Stimulated activated CD8-positive, alpha-beta memory T cell treated with anti-CD3 and anti-CD28 coated beads, Interleukin-4, amount 100 ng/mL, for 1 hour (primary cell): ENCODE measurements at regions not wholly inside any gene's neighbourhood (a gene's known extent, or its start where the extent isn't known, plus 50 kb on each side); places are given as distances from the start of the nearest gene placed in this dataset.

Source experiments
- DNase-seq, 2 donors: peaks; one replicate each; pipeline ENCODE4 v3.0.0-alpha.2; 2020; ENCODE audit warnings: low read depth in 2 of 2, low spot score in 1 of 2

DNA sequence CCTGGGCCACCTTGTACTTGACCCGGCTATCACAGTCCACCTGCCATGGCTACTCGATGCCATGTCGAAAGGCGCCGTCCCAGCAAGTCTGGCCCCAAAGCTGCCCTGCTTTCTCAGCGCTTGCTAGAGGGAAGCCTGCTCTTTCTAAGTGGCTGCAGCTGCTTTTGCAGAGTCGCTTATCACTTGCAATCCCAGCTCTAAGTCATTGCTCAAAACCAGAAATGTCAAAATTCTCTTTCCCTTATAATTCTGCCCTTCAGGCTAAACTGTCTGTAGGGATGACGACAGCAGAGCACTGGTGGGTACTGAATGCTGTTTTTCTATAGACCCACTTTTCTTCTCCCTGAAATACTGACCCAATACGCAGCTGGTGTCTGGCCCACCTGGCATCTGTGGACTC lies 184.2 kb downstream of the ENGASE start:
- no peak for DNase-seq

DNA sequence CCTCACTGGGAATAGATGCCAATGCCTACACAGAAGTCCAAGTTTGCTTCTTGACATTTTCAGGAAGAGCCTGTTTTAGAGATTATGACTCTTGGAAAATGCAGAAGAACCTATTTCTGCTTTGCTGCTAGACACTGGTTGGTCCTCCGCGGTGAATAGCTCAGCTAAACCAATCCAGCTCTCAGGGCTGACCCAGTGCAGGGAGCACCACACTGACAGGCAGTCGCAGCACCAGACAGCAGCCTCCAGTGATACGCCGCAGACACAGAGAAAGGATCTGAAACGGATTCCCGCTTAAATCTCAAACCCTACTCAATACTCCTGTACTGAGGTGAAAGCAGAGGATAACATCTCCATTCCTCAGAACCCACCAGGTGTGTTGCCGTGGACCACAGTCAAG lies 183.4 kb downstream of the ENGASE start:
- no peak for DNase-seq

DNA sequence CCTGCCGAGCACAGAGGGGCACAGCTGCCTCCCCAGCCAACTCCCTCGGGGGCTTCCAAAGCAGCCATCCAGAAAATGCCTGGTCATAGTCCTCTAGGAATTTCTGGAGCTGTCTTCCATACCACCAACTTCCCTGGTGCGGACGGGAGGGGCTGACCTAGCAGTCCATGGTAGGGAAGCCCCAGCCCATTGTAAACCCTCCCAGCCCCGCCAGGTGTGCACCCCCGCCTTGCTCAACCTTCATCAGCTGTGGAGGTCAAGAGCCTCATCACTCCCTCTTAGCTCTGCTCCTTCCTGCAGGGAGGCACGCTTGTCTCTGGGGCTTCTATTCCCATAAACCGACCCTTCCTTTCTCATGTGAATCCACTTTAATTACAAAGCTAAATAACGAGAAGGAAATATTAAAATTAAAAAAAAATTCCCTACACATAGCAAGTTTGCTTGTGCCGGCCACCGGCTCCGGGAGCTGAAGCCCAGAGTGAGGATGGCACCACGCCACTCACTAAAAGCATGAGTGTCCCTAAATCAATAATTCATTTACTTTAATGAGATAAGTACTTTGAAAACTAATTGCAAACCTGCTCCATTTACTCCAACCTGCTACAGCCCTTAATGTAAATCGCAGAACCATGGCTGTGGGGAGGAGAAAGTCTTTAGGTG lies 181.4 kb downstream of the ENGASE start:
- no peak for DNase-seq

DNA sequence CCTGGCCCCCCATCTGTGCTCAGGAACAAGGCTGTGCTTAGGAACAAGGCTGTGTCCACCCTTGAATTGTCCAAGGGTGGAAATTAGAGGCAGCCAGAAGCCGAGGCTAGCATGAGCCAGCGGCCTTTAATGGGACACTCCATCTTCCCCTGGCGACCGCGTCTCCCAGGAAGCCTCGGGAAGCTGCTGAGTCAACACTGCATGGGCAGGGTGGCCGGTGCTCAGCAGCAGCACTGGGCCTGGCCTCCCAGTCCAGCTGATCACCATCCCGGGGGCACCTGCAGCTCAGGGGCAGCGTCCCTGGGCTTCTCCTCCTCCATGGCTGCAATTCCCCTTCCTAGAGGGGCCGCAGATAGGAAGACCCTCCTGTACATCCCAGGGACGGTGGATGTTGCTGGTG lies 180.8 kb downstream of the ENGASE start:
- no peak for DNase-seq

DNA sequence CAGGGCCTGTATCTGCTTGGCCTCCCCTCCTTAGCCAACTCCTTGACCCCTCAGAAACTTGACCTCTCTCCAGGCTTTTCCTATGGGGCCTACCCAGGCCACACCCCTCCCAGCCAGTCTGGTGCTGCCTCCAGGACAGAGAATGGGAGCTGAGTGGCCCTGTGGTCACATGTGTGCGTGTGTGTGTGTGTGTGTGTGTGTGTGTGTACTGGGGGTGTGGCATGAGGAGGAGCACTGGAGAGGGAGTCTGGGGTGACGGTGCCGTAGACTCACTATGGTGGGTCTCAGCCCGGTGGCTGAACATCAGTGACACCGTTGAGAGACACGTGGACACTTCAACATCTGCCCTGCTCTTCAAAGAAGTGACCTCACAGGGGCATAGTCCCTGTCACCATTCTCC lies 180.4 kb downstream of the ENGASE start:
- DNase-seq, result no peak

DNA sequence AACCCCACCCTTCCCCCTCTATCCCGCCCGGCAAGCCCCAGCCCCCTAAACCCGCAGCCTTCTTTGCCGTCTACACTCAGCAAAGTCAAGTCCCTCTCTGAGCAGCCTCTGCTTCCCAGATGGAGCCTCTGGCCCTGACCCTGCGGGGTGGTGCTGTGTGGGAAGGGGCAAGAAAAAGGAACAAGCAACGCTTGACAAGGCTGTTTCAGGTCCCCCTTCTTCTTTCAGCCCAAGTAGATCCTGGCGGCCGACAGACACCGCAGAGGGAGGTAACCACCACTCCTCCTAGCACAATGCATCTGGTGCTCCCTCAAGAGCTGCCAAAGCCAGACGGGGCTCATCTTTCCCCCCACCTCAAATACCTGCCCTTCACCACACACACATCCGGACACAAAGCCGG lies 178.3 kb downstream of the ENGASE start:
- DNase-seq, result no peak

DNA sequence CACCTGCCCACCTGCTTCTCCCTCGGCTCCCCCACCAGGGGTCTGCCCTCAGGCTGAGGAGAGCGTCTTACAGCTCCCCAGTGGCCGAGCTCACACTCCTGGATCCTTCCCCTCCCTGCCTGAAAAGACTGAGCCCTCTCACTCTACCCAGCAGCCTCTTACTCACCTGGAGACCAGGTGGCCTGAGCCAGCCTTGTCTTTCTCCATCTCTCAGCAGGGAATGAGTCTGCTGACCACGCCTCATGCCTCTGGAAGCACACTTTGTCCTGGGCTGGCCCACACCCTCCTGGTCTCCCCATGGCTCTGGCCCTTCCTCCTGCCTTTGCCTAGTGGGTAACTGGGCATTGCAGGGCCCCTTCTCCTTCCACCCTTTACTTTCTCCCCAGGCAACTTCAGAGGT lies 177.2 kb downstream of the ENGASE start:
- DNase-seq, result no peak

DNA sequence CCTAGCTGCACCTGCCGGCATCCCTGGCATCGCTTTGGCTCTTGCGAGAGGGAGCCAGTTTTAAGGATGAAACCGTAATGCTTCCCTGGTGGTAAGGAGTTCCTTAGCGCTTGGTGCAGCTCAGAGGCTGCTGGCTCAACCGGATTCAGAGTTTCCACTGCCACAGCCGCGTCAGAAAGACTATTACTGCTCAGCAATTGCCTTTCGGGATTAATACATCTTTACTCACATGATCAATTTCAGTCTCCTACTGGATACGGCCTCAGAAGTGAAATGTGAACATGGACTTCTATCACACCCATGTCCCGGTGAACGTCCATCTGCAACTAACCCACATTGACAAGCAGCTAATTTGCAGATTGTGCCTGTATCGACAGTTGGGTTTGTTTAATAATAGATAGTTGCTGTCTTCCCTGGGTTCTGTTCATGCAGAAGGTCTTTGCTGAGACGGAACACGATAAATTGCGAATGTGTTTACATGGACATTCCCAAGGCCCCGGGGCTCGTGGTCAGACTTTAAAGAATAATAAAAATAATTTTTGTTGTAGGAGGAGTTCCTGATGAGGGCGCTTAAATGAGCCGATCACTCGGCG lies 175.4 kb downstream of the ENGASE start:
- DNase-seq, result no peak

DNA sequence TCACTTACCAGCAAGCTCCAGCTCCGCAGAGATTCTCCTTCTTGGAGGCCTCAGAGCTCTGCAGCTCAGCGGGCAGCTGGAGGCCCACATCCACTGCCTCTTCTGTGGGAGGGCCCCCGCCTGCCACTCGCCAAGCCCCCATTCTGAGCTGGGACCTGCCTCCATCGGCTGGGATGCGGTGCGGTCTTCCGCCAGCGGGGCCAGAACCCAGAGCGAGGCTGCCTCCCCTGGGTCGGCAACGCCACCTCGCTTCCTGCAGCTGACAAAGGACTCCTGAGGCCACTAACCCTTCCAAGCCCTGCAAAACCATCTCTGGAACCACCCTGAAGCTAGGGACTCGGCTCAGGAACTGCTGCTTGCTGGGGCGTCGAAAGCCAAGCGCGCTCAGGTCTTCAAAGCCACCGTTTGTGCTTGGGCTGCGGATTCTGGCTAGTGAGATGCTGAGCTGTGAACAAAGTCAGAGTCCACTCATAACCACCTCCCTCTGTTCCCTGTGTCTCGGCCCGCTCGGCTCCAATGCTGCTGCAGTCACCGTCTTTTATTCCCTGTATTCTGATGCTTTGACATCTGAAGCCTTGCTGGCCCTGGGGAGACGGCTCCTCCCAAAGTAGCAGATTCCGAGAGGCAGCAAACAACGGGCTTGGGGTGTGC lies 174.3 kb downstream of the ENGASE start:
- DNase-seq, result no peak

DNA sequence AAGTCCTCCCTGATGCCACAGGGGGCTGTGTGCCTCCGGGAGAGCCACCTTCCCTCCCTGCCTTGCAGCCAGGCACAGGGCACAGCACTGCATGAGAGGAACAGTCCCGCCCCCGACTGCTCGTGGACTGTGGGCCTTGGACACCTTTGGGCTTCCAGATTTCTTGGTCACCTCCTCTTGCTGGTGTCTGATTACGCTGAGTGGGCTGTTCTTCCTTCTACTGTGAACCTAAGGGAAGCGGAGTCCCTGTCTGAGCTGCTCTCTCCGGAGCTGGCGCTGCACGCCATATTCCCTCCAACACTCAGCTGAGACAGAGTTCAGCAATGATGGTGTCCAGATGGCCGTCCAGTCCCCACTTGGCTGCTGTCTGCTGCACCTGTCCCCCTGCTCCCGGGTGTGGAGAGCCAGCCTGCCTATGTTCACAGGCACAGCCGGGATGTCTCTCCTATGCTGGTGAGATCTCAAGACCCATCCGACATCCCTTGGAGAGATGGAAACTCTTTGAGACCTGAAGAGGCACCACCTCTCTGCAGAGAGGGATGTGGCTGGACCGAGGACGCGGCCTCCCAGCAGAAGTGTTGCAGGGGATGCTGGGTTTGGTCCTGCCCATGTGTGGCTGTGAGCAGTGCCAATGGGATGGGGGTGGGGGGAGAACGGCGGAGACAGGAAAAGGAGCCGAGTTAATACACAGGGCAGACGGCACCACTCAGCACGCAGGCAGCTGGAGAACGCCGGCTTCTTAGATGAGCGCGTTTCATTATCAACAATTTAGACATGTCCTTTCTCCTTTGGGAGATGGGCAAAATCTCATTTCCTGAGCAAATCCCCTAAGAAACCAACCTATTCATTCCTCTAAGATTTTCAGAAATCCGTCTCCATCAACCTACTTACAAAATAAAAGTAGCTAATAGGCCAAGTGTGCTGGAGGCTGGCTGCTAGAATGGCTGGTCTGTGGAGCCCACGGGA lies 171.9 kb downstream of the ENGASE start:
- DNase-seq, result no peak

DNA sequence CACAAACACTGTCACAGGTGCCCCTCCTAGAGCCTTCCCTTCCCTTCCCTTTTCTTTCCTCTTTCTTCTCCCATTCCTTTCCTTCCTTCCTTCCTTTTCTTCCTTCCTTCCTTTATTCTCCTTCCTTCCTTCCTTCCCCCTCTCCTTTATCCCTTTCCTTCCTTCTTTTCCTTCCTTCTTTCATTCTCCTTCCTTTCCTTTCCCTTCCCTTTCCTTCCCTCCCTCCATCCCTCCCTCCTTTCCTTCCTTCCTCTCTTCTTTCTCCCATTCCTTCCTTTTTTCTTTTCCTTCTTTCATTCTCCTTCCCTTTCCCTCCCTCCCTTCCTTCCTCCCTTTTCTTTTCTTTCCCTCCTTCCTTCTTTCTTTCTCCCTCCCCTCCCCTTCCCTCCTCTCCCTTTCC lies 170.0 kb downstream of the ENGASE start:
- DNase-seq, result no peak

DNA sequence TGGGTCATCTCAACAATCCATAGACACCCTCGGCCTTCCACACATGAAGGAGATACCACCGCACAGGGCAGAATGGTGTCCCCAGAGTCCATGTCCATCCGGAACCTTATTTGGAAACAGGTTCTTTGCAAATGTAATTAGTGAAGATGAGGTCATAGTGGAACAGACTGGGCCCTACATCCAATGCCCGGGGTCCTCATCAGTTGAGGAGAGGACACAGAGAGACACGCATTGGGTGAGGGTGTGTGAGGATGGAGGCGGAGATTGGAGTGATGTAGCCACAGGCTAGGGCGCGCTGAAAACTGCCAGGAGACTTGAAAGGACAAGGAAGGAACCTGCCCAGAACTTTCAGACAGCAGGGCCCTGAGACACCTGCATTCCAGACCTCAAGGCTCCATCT lies 169.4 kb downstream of the ENGASE start:
- DNase-seq, result no peak

DNA sequence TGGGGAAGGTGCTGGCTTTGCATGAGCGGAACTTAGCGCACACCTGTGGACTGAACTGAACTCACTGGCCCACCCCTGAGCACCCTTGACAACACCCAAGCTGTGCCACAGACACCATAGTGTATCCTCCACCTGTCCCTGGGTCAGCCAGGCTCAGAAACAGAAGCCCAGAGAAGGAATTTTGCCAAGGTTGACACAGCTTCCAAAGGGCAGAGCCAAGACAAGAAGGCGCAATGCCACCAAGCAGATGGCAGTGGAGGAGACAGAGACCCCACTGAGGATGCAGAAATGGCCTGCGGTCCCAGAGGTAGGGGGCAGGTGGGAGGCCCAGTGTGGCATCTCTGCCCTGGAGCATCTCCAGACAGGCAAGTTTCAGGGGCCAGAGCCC lies 169.0 kb downstream of the ENGASE start:
- DNase-seq, result no peak

DNA sequence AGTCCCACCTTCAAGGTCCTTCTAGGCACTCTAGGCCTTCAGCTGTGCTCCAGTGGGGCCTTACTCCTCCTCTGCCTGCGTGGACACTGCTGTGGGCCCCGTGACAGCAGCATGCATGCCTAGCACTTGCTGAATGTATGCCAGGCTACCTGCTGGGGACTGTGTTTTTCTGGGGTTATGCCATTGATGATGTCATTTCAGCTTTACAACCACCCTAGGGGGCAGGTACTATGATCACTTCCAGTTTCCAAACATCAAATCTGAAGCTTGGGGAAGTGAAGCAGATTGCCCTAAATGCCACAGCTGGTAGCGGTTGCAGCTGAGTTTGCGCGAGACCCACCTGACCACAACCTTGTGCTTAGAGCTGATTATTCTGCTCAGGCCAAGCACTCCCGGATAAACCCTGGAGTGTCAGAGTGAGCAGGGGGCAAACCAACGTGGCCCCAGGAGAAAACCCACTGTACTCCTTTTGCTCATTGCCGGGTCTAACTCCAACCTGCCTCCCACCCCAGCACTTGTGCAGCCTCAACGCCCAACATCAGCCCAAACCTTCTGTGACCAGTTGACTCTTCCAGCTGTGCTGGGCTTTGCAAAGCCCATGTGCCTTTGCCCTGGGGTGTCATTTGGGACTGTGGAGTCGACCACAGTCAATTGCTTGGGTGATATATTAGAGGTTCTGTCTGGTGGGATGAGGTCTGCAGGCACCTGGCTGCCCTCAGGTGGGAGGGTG lies 168.4 kb downstream of the ENGASE start:
- DNase-seq, result no peak

DNA sequence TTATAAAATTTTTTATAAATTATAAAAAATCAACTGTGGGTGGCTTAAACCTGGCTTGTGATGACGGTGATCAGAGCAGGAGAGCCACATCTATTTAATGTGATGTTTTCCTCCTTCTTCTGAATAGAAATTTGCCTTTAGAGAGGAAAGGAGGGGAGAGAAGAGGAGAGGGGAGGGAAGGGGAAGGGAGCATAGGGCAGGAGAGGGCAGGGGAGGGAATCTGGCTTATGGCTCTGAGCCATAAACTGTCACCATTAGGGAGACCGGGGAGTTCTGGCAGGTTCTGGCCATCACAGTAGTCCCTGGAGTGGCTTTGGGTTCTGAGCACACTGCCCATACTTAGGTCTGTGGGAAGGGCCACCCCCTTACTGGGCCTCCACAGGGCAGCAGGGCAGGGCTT lies 167.8 kb downstream of the ENGASE start:
- no peak for DNase-seq

DNA sequence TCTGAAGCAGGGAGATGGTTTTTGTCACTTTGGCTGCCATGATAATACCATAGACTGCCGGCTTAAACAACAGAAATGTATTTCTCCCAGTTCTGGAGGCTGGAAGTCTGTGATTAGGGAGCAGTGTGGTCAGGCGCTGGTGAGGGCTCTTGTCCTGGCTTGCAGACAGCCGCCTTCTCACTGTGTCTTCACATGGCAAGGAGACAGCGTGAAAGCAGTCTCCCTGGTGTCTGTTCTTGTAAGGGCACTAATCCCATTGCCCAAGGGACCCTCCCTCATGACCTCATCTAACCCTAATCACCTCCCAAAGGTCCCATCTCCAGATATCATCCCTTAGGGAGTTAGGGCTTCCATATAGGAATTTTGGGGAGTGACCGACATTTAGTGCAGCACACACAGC lies 167.0 kb downstream of the ENGASE start:
- DNase-seq, result no peak

DNA sequence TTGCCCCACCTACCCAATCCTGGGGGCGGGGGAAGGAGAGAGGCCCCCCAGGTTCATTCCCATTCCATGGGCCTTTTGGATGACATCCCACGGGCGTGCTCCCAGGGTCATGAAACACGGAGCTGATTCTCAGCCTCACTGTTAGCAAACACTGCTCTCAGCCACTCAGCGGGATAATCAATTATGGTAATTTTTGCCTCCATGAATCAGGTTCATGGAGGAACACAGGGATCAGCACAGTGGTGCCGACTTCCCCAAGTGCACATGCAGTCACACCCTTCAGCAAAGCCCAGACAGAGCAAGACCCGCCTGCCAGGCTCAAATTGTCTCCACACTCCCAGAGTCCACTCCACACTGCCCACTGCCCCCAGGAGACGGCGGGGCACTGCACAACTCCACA lies 164.6 kb downstream of the ENGASE start:
- DNase-seq, result no peak

DNA sequence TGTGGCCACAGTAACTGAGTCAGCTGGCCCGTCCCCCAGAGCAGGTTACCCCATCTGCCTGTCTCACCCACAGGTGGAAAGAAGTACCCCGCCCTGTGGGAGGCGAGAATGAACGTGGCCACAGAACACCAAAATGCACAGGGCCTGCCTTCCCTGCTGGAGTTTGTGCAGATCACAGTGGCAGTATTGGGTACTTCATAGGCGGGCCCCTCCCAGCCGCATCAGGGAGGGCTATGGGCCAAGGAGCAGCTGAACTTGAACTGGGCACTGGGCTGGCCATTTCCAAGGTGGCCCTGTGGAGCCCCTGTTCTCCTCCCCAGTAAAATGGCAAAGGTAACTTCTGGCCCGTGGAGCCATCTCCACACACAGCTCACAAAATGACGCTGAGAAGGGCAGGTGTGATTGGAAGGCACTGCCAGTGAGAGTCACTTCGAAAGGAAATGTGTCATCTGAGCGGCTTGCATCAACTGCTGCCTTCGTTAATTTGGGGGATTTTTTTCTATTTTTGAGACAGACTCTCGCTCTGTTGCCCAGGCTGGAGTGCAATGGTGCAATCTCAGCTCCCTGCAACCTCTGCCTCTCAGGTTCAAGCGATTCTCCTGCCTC lies 162.9 kb downstream of the ENGASE start:
- no peak for DNase-seq

DNA sequence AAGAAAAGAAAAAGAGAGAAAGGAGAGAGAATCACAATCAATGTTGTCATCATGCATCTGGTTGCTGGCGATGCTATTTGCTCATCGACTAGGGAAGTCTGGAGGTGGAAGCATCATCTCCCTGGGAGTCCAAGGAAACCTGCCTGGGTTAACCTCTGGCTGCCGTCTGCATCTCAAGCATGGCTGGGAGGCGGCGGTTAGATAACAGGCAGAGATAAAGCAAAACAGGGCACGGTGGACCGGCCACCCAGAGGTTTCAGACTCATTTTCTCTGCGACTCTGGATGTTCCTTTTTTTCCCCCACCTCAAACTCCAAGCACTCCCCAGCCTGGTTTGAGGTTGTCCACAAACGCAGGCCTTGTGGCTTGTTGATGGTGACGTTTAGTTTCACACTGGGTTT lies 161.2 kb downstream of the ENGASE start:
- DNase-seq, result no peak

DNA sequence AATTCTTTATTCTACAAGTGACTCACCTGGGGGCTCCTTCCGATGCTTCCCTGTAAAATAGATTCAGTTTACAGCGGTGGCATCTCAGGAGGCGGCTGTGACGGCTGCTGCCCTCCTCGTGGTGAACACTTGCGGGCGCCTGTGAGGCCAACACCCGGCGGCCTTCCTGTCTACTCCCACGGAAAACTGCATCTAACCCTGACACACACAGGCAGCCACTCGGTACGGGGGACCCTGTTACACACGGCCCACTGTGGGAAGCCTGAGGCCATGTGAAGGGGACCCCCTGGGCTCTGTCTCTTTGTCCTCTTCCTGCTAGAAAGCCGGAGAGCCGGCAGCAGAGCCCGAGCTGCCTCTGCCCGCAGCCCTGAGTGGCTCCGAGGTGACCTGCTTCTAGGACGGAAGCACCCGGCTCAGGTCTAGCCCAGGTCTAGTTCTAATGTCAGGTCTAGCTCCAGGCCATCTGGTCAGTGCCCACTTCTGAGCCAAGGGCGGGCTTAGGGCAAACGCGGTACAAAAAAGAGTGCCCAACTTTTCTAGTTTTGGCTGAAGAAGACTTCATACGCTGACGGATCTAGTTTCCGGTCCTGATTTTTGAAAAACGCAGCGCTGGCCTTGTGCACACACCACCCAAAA lies 159.4 kb downstream of the ENGASE start:
- no peak for DNase-seq
